ENCODE measurements at regions not wholly inside any gene's neighbourhood (a gene's known extent, or its start where the extent isn't known, plus 50 kb on each side); places are given as distances from the start of the nearest gene placed in this dataset.
"Not testable (repeated sequence)": the region's sequence is repeated elsewhere in the genome, so short reads cannot be mapped to it uniquely, and the experiment has no call there.

- not testable (repeated sequence) for TF ChIP-seq POLR2A (IDR thresholded peaks at IDR 0.05); CTCF (IDR thresholded peaks at IDR 0.05 in 4 of 5, conservative IDR thresholded peaks at IDR 0.05 in 1 of 5)
Observed at GRCh38 chr1:95297906-95298305, 63.9 kb downstream of the RWDD3 start.

All from gastrocnemius medialis (tissue), 4 donors.